ENCODE measurements at regions not wholly inside any gene's neighbourhood (a gene's known extent, or its start where the extent isn't known, plus 50 kb on each side); places are given as distances from the start of the nearest gene placed in this dataset.
"Not testable (repeated sequence)": the region's sequence is repeated elsewhere in the genome, so short reads cannot be mapped to it uniquely, and the experiment has no call there.

DNA sequence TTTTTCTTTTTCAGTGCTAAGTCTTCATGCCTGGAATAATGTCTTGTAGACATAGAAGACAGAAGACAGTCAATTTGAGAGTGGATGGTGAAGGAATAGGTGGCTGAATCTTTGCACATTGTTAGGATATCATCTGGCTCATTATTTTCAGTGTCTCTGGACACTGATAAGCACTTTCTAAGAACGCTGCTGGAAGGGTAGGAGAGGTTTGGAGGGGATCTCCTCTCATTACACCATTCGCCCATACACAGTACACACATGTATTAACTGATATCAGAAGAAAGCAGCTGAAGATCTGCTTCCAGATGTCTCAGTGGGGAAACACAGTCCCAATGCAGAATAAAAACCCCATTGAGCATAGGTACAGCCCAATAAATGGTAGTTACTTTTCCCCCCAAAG, 461.1 kb upstream of the DCN start:
- no peak for DNase-seq

GRCh38 chr12:91640021-91640420, 457.4 kb upstream of the DCN start:
- DNase-seq, result no peak

DNA sequence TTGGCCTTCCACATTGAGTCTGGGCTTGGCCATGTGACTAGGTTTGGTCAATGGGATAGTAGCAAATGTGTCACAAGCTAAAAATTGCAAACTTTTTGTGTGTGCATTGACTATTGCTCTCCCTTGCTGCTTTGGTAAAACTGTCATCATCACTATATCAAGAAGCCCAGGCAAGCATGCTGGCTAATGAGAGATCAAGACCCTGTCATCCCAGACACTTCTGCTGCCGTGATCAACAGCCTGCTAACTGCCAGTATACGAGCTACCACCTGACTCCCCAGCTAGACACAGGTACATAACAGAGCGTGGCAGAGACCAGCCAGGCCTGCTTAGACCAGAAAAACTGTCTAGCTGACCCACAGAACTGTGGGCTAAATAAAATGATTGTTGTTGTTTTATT, 456.7 kb upstream of the DCN start:
- peak in 1 of 3 experiments; percentile 43 for DNase-seq

DNA sequence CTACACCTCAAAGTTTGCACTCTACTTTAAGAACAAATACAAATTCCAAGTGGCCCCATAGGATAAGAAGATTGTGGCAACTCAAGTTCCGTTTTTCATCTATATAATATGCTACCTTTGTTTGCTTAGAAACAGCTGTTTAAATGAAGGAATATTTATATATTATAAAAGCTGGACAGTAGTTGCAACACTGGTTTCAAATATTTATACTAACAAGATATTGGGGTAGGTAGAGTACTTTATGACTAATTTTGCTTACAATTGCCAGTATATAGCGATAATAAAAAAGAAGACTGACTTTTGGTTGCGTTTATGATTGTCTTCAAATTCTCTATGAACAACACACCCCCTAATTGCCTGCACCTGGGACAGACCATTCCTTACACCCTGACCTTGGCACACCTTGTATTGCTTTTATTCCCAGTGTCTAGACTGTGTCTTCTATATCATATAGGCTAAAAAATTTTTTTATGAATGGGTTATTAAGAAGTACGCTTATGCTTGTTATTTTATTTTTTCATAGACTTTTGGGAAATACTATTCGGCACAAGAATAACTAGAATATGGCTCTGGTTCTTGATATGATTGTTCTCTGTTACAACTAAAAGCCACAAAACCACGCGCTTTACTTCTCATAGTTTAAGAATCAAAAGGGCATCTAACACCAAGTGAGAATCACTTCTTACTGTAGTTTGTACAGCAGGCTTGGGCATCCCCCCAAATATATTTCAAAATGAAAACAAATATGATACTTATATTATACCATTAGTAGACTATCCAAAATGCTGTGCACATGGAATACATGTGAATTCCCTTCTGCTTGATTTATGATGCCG, 455.4 kb upstream of the DCN start:
- DNase-seq, result peak in 1 of 3 experiments; percentile 37

- no peak for DNase-seq
Observed at GRCh38 chr12:91636721-91637120, 454.1 kb upstream of the DCN start.

DNA sequence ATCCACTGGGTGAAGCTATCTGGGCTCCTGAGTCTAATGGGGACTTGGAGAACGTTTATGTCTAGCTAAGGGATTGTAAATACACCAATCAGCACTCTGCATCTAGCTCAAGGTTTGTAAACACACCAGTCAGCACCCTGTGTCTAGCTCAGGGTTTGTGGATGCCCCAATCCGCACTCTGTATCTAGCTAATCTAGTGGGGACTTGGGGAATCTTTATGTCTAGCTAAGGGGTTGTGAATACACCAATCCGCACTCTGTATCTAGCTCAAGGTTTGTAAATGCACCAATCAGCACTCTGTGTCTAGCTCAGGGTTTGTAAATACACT, 451.7 kb upstream of the DCN start:
- DNase-seq, result not testable (repeated sequence)

DNA sequence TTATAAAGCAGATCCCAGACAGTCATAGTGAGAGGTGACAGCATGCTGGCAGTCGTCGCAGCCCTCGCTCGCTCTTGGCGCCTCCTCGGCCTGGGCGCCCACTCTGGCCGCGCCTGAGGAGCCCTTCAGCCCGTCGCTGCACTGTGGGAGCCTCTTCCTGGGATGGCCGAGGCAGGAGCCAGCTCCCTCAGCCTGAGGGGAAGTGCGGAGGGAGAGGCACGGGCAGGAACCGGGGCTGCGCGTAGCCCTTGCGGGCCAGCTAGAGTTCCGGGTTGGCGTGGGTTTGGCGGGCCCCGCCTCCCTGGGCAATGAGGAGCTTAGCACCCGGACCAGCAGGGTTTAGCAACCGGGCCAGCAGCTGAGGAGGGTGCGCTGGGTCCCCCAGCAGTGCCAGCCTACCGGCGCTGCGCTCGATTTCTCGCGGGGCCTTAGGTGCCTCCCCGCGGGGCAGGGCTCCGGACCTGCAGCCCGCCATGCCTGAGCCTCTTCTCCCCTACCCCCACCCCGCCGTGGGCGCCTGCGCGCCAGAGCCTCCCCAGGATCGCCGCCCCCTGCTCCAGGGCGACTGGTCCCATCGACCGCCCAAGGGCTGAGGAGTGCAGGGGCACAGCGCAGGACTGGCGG, 451.2 kb upstream of the DCN start:
- no peak for DNase-seq

DNA sequence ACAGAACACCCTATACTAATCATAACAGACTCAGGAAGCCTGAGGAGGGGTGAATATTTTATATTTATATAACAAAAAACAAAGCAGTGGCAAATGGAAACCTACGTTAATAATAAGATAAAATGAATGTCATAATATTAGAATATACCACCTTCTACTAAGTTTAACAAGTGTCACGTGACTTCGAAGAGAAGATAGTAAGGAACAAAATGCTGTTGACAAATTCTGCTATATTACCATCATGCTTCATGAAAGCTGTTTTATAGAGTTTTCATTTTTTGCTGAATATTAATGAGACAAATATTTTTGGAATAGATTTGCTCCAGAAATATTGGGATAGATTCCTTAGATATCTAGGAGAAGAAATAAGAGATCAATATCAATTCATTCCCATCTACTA, 450.6 kb upstream of the DCN start:
- no peak for DNase-seq

GRCh38 chr12:91632042-91632786, 449.6 kb upstream of the DCN start:
- no peak for DNase-seq

DNA sequence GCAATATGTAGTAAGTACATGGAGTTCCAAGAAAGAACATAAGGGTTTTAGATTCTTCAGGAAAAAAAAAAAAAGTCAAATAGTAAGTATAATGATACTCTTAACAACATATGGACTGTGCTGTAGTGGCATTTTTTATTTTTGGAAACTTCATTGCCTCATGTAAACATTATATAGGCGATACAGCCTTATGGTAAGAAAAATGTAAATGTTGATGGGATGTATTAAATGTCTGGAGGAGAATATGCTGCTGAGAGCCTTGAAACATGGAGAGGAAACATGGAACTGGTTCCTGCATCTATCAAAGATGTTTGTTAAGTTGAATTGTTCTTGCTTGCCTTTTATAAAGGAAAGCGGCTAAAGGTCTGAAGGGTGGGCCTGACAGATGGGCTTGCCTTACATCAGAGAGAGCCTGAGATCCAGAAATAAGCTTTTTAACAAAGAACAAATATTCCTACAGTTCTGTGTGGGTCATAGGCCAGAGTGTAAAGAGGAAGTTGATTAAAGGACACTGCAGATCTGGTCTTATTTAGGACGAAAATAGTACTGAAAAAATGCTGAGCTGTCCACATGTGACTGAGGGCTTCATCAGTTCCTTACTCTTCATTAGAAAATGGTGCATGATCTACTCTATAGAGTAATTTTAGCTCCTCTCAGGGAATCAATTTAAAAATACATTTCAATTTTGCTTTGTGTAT, 448.1 kb upstream of the DCN start:
- DNase-seq, result no peak

- peak in 1 of 3 experiments; percentile 12 for DNase-seq
Observed at GRCh38 chr12:91630083-91630482, 447.5 kb upstream of the DCN start.

GRCh38 chr12:91629440-91629839, 446.8 kb upstream of the DCN start:
- DNase-seq, result no peak

GRCh38 chr12:91628656-91629055, 446.0 kb upstream of the DCN start:
- DNase-seq, result peak in 1 of 3 experiments; percentile 31

GRCh38 chr12:91627225-91627624, 444.6 kb upstream of the DCN start:
- no peak for DNase-seq

GRCh38 chr12:91622981-91623380, 440.4 kb upstream of the DCN start:
- DNase-seq, result no peak

- DNase-seq, result peak in 1 of 3 experiments; percentile 35
Observed at GRCh38 chr12:91622037-91622436, 439.4 kb upstream of the DCN start.

GRCh38 chr12:91620992-91621391, 438.4 kb upstream of the DCN start:
- no peak for DNase-seq

- no peak for DNase-seq
Observed at GRCh38 chr12:91620422-91620821, 437.8 kb upstream of the DCN start.

GRCh38 chr12:91618281-91618680, 435.7 kb upstream of the DCN start:
- no peak for DNase-seq

DNA sequence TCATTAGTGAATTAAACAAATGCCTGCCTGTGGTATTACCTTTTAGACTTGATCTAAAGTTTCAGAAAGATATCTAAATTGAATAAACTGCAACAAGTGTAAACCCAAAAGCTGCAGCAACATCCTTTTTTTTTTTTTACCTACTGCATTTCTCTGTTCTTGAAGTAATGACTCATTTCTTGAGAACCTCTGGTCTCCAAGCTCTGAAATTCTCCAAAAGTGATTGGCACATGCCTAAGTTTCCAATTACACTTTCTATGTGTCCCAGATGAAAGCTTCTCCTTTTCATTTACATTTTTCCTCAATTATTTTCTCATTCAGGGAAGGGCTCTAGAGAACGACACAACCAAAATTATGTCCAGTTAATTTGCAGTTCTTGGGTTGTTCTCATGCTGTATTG, 435.2 kb upstream of the DCN start:
- DNase-seq, result no peak

- no peak for DNase-seq
Observed at GRCh38 chr12:91616416-91616815, 433.8 kb upstream of the DCN start.

GRCh38 chr12:91613223-91613779, 430.7 kb upstream of the DCN start:
- no peak for DNase-seq

GRCh38 chr12:91610561-91610960, 427.9 kb upstream of the DCN start:
- DNase-seq, result no peak

All from NCI-H1417 (cell line).